Mucosa of gallbladder (tissue), 1 donor: ENCODE measurements at regions not wholly inside any gene's neighbourhood (a gene's known extent, or its start where the extent isn't known, plus 50 kb on each side); places are given as distances from the start of the nearest gene placed in this dataset.

ENCODE experiments used
- DNase-seq: peaks from one replicate; pipeline ENCODE4 v3.0.0-alpha.2; 2020; ENCODE audit warnings: low spot score
- donor health status: DM: no; HTN: no; CAD: no.

DNA sequence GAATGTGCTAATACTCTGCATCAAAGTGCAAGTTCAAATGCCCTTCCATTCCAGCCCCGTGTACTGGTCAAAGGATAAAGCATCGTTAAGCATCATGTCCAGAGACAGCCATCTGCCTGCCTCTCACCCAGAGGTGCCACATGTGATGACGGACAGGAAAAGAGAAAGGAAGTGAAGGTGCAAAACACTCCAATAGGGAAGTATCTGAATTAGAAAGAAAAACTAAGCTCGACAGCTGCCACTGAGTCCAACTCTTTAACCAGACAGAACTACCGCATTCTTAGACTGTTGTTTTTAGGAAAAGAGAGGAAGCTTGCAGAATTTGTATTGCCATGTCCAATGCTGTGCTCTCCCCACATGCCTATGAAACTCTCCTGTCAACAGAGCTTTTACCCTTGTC lies 465.0 kb upstream of the SOX5 start:
- no peak for DNase-seq

DNA sequence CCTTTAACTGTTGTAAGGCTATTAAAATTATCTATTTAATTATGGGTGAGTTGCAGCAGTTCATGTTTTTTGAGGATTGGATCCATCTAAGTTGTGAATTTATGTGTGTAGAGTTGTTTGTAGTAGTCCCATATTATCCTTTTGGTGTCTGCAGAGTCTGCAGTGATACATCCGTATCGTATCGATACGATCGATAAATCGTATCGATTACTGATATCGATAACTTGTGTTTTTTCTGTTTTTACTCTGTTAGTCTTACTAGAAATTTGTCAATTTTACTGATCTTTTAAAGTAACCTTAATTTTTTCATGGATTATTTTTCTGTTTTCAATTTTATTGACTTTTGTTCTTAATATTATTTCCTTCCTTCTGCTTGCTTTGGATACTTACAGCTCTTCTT lies 462.5 kb upstream of the SOX5 start:
- DNase-seq: no peak

DNA sequence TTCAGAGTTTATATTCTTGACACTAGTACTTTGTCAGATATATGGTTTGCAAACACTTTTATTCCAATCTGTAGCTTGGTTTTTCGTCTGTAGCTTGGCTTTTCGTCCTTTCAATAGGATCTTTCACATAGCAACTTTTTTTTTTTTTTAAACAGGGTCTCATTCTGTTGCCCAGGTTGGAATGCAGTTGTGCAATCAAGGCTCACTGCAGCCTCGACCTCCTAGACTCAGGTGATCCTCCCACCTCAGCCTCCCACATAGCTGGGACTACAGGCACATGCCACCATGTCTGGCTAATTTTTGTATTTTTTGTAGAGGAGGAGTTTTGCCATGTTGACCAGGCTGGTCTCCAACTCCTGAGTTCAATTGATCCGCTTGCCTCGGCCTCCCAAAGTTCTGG lies 460.4 kb upstream of the SOX5 start:
- DNase-seq: no peak

- DNase-seq: no peak
These were observed 458.8 kb upstream of the SOX5 start for GRCh38 chr12:24408305-24408704.

GRCh38 chr12:24407884-24408283 lies 458.4 kb upstream of the SOX5 start:
- no peak for DNase-seq

GRCh38 chr12:24404086-24404815 lies 454.8 kb upstream of the SOX5 start:
- DNase-seq: no peak

DNA sequence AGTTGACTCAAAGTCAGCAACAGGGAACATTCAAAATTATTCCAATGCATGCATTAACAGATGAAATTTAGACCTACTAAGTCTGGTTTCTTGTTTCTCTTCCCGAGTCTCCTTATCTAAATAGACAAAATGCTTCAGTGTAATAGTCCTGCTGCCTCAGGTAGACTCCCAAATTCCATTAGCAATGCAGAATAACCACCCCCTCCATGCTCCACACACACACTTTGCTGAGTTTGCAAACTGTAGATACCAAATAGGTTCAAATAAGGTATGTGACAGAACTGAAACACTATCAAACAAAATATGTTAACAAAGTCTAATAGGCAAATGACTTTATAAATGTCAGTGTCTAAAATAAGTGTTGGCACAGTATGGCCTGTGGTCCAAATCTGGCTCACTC lies 451.1 kb upstream of the SOX5 start:
- no peak for DNase-seq

- DNase-seq: no peak
These were observed 449.1 kb upstream of the SOX5 start for GRCh38 chr12:24398605-24399004.

DNA sequence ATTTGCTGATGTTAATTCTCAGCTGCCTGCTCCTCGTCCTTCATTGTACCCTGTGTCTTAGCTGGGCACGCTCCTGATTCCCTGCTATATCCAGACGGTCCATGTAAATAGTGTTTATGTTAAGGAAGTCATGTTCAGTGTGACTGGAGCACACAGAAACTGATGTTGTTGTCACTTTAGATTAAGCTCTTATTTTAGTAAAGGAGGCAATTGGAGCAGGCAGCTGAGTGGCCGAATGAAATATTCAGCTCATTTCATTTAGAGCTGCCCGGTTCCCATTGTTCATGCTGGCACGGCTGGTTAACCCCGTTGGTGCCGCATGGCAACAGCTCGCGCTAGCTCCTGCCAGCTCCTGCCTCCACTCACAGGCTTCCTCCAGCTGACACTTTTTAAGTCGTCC lies 446.8 kb upstream of the SOX5 start:
- no peak for DNase-seq

- no peak for DNase-seq
These were observed 444.8 kb upstream of the SOX5 start for GRCh38 chr12:24394246-24394645.

GRCh38 chr12:24393071-24393470 lies 443.6 kb upstream of the SOX5 start:
- DNase-seq: no peak

GRCh38 chr12:24389394-24389793 lies 439.9 kb upstream of the SOX5 start:
- no peak for DNase-seq

DNA sequence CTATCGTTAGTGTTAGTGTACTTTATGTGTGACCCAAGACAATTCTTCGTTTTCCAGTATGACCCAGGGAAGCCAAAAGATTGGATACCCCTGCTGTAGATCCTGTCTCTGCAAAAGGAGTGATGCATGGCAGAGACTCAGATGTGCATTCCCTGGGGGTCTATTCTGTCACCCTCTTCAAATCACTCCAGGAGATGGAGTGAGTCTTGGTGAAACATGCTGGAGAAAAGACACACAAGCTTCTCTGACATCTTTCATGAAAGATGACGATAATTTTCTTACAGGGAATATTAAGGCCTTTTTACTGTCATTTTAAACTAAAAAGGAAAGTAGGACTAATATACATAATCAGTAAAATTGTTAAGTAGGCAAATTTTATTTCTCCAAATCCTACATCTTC lies 437.9 kb upstream of the SOX5 start:
- DNase-seq: no peak

GRCh38 chr12:24386836-24387235 lies 437.4 kb upstream of the SOX5 start:
- DNase-seq: no peak

DNA sequence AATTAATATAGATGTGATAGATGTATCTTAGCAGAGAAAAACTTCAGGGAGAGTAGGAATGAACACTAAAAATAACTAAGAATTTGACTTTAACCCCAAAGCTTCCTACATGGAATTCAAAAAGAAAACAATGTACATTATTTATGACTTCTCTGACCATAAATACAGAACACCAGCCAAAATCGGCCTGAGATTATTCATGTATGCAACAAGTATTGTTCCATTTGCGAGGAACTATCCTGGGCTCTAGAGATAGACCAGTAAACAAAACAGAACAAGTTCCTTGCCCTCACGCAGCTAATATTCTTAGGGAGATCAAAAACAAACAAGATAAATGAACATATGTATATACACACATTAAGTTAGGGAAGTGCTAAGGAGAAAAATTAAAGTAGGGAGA lies 432.3 kb upstream of the SOX5 start:
- no peak for DNase-seq

- DNase-seq: no peak
These were observed 430.5 kb upstream of the SOX5 start for GRCh38 chr12:24379861-24380521.

GRCh38 chr12:24379433-24379832 lies 430.0 kb upstream of the SOX5 start:
- DNase-seq: no peak

DNA sequence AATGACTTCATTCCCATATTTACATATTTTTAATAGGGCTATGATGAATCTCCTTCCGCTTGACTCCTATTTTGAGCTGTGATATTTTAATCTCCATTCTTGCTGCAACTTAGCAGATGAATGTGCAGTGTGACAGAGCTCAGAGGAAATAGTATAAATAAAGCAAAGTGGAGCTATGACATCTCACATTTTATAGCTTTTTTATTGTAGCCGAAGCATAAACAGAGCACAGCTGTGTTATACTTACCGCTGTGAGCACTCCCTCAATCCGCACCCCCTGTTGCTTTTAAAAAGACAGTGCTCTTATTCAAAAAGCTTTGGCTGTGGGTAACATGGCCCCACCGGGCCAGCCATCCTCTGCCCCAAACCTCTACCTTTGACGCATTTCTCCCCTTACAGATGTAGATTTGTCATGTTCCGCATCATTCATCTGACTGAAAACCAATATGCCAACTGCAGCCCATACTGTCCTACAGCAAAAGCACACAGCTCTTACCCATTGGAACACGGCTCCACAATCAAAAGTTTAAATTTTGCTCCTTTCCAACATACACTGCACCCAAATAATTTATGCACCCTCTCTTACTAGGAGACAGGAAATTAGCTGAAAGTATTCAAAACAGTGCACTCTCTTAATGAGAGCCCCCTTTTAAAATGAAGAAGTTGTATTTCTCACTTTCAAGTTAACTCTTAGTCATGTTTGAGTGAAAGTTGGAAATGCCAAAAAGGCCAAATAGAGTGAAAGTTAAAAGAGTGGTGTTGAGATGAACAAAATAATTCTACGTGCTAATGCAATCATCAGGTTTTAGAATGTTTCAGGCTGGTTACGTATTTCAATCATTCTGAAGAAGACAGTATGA lies 429.3 kb upstream of the SOX5 start:
- DNase-seq: no peak

GRCh38 chr12:24374452-24374851 lies 425.0 kb upstream of the SOX5 start:
- no peak for DNase-seq

DNA sequence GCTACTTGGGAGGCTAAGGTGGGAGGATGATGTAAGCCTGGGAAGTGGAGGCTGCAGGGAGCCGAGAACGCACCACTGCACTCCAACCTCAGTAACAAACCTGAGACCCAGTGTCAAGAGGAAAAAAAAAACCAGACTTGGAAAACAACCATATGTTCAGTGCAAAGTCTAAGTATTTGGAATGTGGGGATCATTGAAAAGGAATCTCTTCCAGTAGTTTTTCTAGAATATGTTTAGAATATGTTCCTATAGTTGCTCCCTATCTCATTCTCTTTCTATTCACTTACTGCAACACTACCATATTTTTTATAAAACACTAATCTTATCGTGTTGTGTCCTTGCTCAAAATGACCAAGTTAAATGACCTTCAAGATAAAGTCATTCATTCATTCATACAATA lies 423.5 kb upstream of the SOX5 start:
- no peak for DNase-seq

- DNase-seq: no peak
These were observed 417.0 kb upstream of the SOX5 start for GRCh38 chr12:24366514-24366913.

DNA sequence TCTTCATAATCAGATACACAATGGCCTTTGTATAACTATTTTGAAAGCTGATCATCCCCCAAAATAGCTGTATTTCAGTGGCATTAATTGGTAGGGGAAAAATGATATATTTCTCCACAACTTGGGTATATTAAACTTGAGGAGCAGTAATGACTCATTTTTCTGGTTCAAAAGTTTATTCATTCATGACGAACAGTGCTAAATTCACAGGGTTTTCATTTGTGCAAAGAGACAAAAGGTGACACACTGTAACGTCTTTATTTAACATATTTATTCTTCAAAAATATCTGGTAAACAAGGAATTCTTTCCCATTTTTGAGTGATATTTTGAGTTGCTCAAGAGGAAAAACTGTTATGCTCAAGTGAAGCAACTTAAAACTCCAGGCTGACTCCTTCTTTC lies 415.5 kb upstream of the SOX5 start:
- DNase-seq: no peak
